A673 (cell line): ENCODE measurements at regions not wholly inside any gene's neighbourhood (a gene's known extent, or its start where the extent isn't known, plus 50 kb on each side); places are given as distances from the start of the nearest gene placed in this dataset.
"Not testable (repeated sequence)": the region's sequence is repeated elsewhere in the genome, so short reads cannot be mapped to it uniquely, and the experiment has no call there.

Experiments used
- EZH2 ChIP-seq: fragments of 200-600 bp; sonication (generic); IDR thresholded peaks from 2 replicates; pipeline ENCODE4 v1.6.1; 2017; ENCODE audit warnings: borderline replicate concordance, low read depth, mild to moderate bottlenecking, mixed read lengths, antibody characterized with exemption, low read length; ENCODE audit not compliant: poor library complexity, severe bottlenecking
- TF ChIP-seq, protein P1 (sequence below): fragments of 300-800, 200-600 bp; sonication (generic); conservative IDR thresholded peaks from 2 replicates; pipeline ENCODE4 v1.5.1; 2017; ENCODE audit warnings: low read depth, mild to moderate bottlenecking, antibody characterized with exemption, low read length, moderate library complexity, mixed read lengths

DNA sequence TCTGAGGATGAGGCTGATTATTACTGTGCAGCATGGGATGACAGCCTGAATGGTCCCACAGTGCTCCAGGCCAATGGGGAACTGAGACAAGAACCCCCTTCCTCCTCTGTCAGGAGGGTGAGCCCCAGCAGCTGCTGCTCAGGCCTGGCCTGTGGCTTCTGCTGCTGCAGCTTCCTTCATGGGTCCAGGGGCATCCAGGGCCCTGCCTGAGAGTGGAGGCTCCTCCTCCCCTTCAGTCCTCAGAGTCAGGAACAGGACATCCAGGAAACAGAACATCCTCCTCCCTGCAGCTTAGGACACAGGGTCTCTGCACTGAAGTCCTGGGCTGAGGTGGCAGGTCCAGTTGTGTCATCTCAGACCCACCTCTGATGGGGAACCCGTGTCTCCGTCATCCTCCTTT is 127.2 kb downstream of the ZNF280B start:
- TF ChIP-seq, protein P1, sequence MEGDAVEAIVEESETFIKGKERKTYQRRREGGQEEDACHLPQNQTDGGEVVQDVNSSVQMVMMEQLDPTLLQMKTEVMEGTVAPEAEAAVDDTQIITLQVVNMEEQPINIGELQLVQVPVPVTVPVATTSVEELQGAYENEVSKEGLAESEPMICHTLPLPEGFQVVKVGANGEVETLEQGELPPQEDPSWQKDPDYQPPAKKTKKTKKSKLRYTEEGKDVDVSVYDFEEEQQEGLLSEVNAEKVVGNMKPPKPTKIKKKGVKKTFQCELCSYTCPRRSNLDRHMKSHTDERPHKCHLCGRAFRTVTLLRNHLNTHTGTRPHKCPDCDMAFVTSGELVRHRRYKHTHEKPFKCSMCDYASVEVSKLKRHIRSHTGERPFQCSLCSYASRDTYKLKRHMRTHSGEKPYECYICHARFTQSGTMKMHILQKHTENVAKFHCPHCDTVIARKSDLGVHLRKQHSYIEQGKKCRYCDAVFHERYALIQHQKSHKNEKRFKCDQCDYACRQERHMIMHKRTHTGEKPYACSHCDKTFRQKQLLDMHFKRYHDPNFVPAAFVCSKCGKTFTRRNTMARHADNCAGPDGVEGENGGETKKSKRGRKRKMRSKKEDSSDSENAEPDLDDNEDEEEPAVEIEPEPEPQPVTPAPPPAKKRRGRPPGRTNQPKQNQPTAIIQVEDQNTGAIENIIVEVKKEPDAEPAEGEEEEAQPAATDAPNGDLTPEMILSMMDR = not testable (repeated sequence)
- TF ChIP-seq EZH2 = not testable (repeated sequence)
